ENCODE measurements at regions not wholly inside any gene's neighbourhood (a gene's known extent, or its start where the extent isn't known, plus 50 kb on each side); places are given as distances from the start of the nearest gene placed in this dataset.

DNA sequence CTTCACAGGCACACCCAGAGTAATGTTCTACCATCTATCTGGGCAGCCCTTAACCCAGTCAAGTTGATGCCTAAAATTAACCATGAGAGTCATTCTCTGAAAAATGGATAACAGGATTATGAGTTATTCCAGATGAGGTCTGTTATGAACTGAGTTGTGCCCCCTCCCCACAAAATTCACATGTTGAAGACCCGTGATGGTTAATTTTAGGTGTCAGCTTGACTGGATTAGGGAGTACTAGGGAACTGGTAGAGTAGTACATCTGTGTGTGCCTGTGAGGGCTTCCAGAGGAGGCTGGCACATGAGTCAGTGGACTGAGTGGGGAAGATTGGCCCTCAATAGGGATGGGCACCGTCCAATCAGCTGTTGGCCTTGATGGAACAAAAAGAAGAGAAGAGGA lies 110.4 kb upstream of the MYCN start:
- no peak for TF ChIP-seq CHD2 (IDR thresholded peaks at IDR 0.05; ENCODE audit: low read length, partially characterized antibody)
- TF ChIP-seq, protein P1, sequence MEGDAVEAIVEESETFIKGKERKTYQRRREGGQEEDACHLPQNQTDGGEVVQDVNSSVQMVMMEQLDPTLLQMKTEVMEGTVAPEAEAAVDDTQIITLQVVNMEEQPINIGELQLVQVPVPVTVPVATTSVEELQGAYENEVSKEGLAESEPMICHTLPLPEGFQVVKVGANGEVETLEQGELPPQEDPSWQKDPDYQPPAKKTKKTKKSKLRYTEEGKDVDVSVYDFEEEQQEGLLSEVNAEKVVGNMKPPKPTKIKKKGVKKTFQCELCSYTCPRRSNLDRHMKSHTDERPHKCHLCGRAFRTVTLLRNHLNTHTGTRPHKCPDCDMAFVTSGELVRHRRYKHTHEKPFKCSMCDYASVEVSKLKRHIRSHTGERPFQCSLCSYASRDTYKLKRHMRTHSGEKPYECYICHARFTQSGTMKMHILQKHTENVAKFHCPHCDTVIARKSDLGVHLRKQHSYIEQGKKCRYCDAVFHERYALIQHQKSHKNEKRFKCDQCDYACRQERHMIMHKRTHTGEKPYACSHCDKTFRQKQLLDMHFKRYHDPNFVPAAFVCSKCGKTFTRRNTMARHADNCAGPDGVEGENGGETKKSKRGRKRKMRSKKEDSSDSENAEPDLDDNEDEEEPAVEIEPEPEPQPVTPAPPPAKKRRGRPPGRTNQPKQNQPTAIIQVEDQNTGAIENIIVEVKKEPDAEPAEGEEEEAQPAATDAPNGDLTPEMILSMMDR (IDR thresholded peaks at IDR 0.05), result no peak
- no peak for TF ChIP-seq NPAS2 (CRISPR knock-in tag; IDR thresholded peaks at IDR 0.05; ENCODE audit: borderline replicate concordance)
- TF ChIP-seq, protein P2, sequence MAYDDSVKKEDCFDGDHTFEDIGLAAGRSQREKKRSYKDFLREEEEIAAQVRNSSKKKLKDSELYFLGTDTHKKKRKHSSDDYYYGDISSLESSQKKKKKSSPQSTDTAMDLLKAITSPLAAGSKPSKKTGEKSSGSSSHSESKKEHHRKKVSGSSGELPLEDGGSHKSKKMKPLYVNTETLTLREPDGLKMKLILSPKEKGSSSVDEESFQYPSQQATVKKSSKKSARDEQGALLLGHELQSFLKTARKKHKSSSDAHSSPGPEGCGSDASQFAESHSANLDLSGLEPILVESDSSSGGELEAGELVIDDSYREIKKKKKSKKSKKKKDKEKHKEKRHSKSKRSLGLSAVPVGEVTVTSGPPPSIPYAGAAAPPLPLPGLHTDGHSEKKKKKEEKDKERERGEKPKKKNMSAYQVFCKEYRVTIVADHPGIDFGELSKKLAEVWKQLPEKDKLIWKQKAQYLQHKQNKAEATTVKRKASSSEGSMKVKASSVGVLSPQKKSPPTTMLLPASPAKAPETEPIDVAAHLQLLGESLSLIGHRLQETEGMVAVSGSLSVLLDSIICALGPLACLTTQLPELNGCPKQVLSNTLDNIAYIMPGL (CRISPR knock-in tag; IDR thresholded peaks at IDR 0.05; ENCODE audit: borderline replicate concordance), result no peak
- TF ChIP-seq, protein P3, sequence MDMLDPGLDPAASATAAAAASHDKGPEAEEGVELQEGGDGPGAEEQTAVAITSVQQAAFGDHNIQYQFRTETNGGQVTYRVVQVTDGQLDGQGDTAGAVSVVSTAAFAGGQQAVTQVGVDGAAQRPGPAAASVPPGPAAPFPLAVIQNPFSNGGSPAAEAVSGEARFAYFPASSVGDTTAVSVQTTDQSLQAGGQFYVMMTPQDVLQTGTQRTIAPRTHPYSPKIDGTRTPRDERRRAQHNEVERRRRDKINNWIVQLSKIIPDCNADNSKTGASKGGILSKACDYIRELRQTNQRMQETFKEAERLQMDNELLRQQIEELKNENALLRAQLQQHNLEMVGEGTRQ (IDR thresholded peaks at IDR 0.05), result no peak
- no peak for TF ChIP-seq ESRRA (IDR thresholded peaks at IDR 0.05; ENCODE audit: borderline replicate concordance, low read length)
- no peak for TF ChIP-seq POLR2A (IDR thresholded peaks at IDR 0.05; ENCODE audit: low read length)
- TF ChIP-seq, protein P4, sequence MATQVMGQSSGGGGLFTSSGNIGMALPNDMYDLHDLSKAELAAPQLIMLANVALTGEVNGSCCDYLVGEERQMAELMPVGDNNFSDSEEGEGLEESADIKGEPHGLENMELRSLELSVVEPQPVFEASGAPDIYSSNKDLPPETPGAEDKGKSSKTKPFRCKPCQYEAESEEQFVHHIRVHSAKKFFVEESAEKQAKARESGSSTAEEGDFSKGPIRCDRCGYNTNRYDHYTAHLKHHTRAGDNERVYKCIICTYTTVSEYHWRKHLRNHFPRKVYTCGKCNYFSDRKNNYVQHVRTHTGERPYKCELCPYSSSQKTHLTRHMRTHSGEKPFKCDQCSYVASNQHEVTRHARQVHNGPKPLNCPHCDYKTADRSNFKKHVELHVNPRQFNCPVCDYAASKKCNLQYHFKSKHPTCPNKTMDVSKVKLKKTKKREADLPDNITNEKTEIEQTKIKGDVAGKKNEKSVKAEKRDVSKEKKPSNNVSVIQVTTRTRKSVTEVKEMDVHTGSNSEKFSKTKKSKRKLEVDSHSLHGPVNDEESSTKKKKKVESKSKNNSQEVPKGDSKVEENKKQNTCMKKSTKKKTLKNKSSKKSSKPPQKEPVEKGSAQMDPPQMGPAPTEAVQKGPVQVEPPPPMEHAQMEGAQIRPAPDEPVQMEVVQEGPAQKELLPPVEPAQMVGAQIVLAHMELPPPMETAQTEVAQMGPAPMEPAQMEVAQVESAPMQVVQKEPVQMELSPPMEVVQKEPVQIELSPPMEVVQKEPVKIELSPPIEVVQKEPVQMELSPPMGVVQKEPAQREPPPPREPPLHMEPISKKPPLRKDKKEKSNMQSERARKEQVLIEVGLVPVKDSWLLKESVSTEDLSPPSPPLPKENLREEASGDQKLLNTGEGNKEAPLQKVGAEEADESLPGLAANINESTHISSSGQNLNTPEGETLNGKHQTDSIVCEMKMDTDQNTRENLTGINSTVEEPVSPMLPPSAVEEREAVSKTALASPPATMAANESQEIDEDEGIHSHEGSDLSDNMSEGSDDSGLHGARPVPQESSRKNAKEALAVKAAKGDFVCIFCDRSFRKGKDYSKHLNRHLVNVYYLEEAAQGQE (IDR thresholded peaks at IDR 0.05), result no peak
- TF ChIP-seq PHF8 (IDR thresholded peaks at IDR 0.05; ENCODE audit: borderline replicate concordance, low read depth), result no peak
- TF ChIP-seq HDAC2 (IDR thresholded peaks at IDR 0.05), result no peak
- TF ChIP-seq, protein P5, sequence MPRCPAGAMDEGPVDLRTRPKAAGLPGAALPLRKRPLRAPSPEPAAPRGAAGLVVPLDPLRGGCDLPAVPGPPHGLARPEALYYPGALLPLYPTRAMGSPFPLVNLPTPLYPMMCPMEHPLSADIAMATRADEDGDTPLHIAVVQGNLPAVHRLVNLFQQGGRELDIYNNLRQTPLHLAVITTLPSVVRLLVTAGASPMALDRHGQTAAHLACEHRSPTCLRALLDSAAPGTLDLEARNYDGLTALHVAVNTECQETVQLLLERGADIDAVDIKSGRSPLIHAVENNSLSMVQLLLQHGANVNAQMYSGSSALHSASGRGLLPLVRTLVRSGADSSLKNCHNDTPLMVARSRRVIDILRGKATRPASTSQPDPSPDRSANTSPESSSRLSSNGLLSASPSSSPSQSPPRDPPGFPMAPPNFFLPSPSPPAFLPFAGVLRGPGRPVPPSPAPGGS (IDR thresholded peaks at IDR 0.05), result no peak

Measured in A549 (cell line).